Left kidney (tissue), 1 donor: ENCODE measurements at regions not wholly inside any gene's neighbourhood (a gene's known extent, or its start where the extent isn't known, plus 50 kb on each side); places are given as distances from the start of the nearest gene placed in this dataset.

Source experiments
- DNase-seq: peaks from one replicate; pipeline ENCODE4 v3.0.0-alpha.2; 2013

DNA sequence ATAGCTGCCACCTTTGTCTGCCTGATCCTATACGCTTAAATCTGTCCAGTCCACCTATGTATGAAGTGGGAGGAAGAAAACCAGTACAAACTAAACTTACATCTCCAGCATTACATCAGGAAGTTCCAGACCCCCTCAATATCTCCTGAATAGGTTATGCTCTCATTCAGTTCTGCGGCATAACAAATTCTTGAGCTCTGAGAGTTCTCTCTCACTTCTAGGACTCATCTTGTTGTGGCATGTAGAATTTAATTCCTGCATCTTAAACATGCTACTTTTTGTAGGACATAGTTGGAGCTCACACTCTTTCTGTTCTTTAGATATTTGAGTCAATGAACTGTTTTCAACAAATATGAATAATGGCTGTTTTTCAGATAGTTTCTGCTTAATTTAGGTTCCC is 662.5 kb downstream of the CDH11 start:
- DNase-seq, result no peak

DNA sequence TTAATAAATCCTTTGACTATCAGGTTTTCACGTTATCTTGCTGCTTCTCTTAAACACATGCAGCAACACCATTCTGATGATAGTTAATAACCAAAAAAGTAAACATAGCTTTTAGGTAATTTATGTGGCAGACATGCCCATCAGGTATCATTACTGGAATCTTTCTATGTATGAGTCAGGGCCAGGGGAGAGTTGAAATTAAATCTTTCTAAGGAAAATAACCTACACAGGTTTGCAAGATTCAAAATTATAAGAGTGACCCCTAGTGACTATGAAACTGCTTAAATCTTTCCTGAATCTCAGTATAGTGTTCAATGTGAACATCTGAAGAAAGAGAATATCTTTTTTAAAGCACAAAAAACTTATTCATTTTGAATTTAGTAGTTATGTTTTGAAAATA is 666.6 kb downstream of the CDH11 start:
- DNase-seq, result no peak

DNA sequence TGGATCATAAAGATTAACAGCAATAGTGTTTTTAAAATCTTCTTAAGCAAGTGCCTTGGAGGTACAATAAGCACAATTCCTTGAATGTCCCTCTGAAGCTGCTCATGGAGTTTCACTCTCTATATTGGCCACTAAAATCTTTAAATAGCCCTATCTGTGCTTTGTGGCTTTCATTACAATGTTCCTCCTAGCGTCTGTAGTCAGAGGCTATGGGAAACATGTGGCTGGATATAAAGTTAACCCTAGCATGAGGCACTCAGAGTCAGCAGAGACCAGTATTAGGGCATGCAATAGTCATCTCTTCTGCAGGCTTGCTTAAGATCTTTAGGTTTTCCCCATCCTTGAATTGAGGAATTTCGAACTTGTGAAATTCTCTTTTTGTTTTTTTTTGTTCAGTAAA is 668.2 kb downstream of the CDH11 start:
- no peak for DNase-seq

DNA sequence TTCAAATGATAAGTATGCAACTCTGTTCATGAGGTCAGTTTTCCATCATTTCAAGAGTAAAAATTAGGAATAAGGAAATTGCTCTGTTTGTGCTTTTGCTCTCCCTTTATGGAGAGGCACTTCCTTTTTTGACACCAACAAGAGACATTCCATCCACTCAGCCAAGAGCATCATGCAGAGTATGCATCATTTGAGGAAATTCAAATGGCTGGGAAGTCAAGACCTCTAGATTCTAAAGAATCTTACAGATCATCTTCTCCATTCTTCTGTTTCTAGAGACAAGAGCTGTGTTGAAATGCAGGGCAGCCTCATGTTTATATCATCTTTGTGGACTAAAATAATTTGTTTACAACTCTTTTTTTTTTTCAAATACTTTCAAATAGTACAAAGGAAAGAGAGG is 669.4 kb downstream of the CDH11 start:
- no peak for DNase-seq

DNA sequence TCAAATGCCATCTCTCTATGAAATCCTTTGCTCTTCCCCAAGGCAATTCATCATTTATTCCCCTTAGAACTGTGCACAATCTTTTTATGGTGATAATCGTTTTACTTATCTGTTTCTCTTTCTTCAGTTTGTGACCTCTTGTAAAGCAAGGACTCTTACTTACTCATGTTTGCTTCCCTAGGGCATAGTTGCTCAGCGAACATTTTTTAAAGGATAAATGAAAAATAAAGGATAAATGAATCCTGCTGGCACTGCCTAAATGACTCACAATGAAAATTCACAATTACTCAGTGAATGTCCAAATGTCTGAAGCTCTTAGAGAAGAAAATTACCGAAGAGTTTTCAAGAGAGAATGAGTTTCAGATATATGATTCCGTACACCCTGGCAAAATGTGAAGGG is 671.7 kb downstream of the CDH11 start:
- DNase-seq, result no peak

DNA sequence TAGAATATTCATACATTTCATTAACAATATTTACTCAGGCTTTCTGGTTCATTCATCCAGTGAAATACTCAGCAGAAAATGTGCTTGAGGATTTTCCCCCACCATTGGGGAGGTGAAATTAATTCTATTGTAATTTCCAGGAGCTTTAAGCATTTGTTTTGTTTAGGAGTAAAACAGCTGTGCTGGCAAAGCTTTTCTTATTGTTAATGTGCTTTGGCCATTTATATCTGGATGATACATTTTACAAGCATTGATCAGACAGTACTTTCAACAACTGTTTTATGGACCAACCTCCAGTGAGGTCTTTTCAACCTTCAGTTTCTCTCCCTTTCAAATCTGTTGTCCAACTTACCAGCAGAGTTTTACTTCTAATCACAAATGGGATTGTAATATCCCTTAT is 672.4 kb downstream of the CDH11 start:
- no peak for DNase-seq

DNA sequence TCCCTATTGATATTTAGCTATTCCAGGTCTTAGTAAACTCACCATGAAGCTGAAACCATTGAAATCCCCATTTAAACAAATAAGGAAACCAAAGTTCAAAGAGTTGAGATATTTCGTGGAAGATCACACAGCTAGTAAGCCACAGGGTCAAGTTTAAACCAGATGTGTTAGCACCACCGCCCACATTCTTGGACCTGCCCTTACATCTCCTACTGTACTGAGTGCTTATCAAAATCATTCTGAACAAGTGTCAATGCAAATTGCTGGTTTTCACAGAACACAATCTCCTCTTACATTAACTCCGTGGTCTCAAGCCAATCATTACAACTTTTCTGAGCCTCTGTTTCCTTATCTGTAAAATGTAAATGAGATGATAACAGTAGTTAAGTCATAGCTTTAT is 676.2 kb downstream of the CDH11 start:
- DNase-seq, result no peak

DNA sequence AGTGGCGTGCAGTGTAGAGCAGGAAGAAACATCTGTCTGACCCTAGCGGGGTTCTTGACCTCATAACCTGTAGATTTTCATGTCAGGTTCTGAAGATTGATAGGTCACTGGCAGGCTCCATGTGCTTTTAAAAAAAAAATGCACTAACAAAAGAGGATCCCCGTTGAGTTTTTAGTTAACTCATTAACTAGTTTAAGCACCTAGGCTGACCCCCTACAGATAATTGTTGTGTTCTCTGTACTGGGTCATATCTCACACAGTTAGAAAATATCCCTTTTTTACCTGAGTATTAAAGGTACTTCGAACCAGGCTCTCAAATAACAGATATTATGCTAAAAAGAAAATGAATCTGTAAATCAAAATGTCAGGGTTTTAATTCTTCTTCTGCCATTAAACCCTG is 676.6 kb downstream of the CDH11 start:
- DNase-seq, result no peak

DNA sequence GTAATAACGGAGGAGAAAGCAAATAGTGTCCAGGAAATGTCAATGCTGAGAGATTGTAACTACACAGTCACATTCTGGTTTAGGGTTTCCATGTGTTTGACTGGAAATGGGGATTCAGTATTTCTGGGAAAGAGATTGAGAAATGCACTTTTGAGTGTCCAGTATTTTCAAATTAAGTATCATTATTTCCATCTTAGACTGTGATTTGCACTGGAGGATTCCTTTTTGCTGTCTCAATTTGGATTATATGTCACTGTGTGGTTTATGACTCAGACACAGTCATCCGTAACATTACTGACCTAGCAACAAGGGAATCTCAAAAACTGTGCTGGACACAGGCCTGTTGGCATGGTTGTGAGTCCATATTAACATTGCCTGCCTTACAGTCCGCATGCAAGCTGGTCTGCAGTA is 681.4 kb downstream of the CDH11 start:
- peak; percentile 28 for DNase-seq

DNA sequence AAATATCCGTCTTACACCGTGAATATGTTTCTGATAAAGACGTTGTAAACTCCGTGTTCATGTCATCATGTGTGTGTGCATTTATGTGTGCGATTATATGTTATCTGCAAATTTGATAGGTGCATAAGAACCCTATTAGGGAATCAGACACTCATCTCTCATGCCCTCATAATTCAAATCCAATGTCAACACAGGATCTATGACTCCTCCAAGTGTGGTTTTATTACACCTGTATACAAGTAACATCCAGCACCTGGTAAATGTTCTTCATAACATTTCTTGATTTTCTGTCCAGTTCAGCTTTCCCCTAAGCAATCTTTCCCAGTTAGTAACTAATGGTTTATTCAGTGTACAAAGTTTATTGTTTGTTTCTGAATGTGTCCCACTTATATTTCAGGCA is 681.9 kb downstream of the CDH11 start:
- DNase-seq, result no peak

DNA sequence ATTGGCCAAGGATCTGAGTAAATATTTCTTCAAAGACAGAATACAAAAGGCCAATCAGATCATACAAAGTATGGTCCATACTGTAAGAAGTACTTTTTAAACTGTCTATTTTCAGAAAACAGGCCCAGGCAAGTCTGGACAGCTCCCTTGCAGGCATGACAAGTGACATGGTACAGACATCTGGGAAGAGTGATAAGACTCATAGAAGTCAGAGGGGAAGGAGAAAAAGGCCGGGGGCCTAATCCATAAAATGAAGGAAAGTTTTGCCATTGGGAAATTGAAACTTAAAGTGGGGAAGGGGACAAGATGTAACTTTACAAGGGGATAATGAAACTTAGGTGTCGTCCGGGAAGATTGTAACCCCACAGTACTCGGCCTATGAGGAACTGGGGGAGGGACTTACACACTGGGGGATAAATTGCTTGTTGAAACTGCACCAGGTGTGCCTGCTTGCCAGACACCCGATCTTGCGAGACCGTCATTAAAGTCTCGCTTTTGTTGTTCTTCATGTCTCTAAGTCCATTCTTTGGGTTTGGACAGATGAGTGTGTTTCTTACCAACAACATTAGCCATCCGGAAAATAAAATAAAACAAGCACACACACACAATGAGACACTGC is 684.0 kb downstream of the CDH11 start:
- peak; percentile 17 for DNase-seq

DNA sequence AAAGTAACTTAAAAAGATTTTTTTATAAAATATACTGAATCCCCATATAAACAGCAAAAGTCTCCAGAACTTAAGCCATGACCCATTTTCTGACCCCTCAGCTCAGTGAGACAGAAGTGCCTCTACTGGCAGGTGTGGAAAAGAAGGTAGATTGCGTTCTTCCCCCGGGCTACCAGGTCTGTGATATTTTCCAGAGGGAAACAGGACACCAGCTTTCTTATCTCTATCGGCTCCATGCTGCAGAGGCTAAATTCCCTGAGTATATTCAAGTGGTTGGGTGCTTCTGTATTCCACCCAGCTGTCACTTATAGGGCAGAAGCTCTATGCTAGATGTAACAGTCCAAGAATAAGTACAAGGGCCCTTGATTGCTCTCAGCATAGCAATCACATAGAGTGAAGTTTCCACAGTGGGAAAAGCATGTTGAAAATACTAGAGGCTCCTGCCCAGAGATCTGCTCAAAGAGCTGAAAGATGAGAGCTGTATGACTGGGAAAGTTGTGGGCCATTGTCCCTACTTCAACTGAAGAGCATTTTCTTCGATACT is 687.3 kb downstream of the CDH11 start:
- DNase-seq, result no peak

DNA sequence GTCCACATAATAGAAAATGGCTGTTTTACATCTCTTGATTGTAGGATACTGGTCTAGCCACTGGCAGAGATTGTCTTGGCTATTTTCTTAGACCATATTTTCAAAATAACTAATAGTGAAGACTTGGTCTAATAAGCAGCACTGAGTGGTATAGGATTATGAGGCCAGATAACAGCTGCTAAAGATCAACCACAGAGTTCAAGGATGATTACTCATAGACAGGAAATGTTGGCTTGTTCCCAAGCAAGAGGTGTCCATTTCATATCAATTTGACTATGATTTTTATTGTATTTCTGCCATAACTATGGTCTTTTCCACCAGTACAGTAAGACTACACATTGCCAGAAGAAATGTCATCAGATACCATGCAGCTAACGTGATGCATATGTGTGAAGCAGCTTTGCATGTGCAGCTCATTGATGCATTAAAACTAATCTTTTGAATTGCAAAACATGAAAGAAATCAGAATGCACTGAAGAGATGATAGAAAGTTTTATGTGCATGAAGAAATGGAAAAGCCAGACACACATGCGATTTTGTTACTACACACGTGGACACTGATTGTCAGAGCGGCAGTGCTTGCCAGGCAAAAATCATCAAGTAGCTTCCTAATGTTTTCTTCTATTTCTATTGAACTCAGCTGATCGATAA is 693.3 kb downstream of the CDH11 start:
- no peak for DNase-seq

DNA sequence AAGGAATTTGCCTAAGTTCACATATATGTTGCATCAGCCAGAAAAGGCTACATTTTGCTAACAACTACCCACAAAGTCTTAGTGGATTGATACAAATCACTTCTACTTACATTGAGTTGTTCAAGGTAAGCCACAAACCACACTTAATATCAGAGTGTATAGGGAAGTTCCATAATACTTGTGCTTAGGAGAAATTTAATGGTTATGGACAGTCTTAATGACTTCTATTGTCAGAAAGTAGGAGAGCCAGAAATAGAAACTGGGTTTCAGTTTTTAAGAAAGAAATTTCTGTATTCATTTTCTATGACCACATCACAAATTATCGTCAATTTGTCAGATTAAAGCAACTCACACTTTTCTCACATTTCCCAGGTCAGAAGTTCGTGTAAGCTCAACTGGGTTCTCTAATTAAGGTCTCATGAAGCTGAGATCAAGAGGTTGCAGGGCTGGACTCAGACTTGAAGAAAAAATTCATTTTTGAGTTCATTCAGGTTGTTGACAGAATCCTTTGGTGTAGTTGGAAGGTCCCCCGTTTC is 695.7 kb downstream of the CDH11 start:
- DNase-seq, result no peak

DNA sequence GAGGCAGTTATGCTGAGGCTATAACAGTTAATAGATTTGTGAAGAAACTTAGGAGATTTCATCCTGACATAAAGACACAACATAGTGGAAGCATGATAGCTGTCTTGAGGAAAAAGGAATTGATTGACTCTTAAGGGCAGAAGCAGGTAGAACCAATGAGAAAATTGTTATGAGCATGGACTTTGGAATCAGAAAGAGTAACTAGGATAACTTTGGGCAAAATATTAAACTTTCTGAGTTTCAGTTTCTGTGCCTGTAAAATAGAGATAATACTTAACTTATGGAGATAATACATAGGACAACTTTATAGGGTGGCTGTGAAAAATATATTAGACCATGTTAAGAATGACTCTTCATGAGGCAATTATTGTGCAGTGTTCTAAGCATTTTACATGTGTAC is 696.5 kb downstream of the CDH11 start:
- DNase-seq, result no peak

DNA sequence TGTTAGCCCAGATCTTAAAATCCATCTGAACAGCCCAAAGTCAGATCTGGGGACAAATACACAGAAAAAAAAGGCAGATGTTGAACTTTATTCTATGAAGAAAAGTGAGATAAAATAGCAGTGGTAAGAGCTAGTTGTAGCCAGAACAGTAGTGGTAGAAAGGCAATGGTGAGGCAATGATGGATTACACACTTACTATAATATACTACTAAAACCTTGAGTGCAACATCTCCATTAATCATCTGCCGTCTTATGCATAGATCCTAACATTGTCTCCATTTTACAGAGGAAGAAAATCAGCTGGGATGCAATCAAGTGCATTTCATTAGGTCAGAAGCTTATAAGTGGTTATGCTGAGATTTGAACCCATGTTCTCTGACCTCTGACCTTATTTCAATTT is 699.6 kb downstream of the CDH11 start:
- DNase-seq, result no peak

DNA sequence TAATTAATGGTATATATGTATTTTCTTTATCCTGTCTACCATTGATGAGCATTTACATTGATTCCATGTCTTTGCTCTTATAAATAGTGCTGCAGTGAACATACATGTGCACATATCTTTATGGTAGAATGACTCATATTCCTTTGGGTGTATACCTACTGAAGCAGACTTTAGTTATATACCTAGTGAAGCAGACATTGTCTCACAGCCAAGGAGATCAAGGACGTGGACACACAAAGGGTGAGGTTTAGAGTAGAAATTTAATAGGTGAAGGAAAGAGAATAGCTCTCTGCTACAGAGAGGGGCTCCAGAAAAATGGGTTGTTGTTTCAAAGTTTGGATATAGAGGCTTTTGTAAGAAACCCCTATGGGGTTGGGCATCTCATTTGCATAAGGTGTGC is 700.3 kb downstream of the CDH11 start:
- DNase-seq, result no peak

DNA sequence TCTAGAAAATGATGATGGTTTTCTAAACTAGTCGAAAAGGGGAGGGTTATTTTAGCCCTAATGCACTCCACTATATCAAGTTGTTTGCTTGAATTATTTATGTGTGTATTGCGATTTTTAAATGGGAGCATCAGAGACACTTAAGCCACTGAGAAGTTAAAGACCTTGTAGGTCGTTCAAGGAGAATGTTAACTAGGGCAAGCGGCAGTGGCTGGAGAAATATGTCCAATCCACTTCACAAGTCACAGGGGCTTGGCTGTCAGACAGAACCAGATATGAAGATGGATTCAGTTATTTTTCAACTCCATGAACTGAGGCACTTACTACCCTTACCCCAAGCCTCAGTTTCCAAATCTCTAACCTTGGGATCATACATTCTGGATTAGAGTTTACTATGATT is 702.0 kb downstream of the CDH11 start:
- no peak for DNase-seq

DNA sequence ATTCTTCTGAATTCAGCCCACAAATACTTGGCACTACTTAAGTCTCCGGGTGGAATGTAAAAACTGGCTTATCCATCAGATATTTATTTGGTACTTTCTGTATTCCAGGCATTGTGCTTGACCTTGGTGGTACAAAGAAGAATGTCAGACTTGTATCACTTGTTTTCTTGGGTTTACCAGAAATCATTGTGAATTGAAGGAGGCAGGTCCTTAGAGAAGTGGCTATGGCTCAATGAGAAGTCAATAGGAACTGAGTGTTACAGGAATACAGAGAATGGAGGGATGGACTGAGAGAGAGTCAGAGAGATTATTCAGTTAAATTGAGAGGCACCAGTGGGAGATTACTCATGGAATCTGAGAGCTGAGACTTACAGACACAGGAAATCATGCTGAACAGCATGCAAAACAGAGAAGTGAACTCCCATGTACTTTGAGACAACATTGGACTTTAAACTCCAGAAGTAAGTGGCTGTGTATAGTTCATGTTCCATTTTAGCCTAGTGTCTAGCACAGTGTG is 704.1 kb downstream of the CDH11 start:
- no peak for DNase-seq

DNA sequence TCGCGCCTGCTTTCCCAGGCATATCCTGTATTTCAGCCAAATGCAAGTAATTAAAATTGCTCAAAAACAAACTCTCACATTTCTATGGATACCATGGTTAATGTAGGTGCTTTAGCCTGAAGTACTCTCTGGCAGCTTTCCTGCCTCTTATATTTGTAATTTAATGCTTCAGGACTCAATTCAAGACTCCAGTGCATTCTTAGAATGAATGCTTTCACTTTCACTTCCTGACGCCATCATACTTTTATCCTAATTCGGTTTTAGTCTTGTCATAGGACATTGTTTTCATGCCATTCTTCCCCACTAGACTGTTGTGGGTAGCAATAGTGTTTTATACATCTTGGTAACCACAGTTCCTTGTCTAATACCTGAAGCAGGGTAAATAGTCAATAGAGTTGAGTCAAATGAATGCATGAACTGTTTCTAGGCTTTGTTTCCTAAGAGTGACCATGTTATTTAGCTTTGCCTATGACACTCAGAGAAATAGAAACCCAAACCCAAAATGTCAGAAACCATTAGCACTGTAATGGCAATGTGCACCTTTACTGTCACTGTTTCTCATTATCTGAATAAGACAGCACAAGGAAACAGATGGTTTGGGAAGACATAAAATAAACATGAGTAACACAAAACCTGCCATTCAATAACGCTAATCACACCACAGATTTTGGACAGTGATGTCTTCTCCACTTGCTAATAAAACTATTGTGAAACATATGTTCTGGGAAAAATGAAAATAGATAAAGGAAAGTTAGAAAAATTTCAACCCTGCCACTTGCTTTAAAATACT is 705.5 kb downstream of the CDH11 start:
- no peak for DNase-seq

DNA sequence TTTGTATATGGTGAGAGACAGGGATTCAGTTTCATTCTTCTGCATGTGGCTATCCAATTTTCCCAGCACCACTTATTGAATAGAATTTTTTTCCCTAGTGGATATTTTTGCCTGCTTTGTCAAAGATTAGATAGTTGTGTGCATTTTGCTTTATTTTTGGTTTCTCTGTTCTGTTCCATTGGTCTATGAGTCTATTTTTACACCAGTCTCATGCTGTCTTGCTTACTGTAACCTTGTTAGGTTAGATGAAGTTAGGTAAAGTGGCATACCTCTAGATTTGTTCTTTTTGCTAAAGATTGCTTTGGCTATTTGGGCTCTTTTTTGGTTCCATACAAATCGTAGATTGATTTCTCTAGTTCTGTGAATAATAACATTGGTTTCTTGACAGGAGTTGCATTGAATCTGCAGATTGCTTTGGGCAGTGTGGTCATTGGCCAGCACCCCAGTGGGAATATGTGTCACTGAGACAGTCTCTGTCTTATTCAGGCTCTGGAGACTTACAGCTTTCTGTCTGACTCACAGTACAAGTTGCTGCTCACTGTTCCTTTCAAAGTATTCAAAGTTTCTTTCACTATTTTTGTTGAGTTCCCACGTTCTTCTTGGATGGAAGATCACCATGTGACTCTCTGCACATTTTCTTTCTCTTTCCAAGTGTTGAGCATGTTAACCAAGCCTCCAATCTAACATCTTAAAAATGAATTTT is 709.1 kb downstream of the CDH11 start:
- no peak for DNase-seq

DNA sequence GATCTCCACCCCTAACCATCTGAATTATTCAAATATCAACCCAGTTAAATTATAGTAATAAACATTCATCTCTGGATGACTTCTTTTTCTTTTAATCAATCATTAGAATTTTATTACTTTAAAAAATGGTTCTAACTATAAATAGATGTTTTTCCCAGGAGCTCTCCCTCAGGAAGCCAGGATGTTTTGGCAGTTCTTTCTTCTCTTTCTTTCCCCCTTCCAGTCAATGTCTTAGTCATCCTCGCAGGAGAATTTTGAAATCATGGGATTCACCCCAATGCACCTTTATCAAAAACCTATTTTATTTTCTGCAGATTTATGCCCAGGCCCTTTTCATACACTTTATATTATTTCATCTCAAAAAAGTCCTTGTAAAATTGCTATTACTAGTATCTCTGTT is 711.6 kb downstream of the CDH11 start:
- DNase-seq, result no peak
